ENCODE measurements at regions not wholly inside any gene's neighbourhood (a gene's known extent, or its start where the extent isn't known, plus 50 kb on each side); places are given as distances from the start of the nearest gene placed in this dataset.
"Not testable (repeated sequence)": the region's sequence is repeated elsewhere in the genome, so short reads cannot be mapped to it uniquely, and the experiment has no call there.

DNA sequence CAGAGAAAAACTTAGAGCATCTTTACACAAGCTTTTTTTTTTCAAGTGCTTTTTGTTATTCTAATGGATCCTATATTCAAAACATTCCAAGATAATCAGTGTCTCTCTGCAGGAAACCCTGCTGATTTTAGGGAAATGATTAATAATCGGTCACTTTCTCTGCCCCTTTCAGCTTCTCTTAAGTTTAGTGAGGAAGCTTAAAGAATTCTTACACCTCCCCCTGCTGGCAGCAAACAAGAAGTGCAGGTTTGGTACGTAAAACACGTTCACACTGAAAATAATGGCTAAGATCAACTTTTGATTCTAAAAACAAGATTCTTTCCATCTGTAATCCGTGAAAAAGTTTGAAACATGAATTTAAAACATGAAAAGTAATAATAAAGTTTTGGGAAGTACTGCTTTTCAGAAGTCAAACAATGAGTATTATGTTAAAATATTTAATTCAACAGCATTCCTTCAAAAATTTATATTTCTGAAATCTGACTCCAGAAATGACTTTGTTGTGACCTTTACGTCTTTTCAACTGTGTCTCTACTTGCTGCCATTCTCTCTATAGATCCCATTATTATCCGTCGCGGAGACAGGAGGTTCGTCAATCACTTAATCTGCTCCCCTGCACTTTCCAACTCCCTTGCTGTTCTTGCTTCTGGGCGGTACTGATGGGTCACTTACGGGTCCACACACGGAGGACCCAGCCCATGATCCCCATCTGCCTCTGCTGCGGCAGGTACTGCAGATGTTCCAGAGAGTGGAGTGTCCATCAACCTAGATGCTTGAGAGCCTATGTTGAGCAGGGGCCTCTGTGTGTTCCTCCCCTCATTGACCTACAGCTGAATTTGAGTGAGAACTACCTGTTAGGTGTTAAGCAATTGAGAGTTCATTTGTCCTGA is 203.1 kb upstream of the EDNRB start:
- DNase-seq, result peak; percentile 51 to 90 (median 86)
- WGBS, 2 donors, result 50 to 54% methylated on average over 13 of the region's 13 CpGs
- H3K9ac ChIP-seq (ENCODE audit: insufficient read depth in 1 of 2, low read length in 2 of 2), result no peak overlapping the region

DNA sequence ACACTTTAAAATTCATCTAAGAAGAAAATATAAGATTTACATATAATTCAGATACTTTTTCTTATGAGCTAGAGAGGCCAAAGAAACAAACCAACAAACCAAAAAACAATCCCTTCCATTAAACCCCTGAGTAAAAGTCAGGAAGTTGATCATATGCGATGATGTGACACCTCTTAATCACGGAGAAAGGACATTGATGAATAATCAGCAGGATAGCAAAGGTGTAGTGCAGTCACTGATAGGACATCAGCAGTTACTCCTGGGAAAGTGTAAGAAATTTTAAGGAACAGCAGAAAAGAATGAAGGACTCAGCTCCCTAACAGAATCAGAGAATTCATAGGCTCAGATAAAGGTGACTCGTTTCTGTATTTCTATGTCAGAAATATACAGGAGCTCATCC is 202.4 kb upstream of the EDNRB start:
- Histone ChIP-seq H3K9ac (ENCODE audit: insufficient read depth in 1 of 2, low read length in 2 of 2) (no peak overlapping the region), H3K4me3 (no peak overlapping the region), H3K4me1 (ENCODE audit: control insufficient read depth in 5 of 5, insufficient read depth in 5 of 5, low read length in 5 of 5) (peaks cover 0 to 12% (median 0%) of the 10 kb centered on the region in 5 donors), H3K27ac (ENCODE audit: low read depth in 1 of 2, low read length in 1 of 2) (no peak overlapping the region), H3K9me3 (ENCODE audit: control insufficient read depth in 4 of 4, insufficient read depth in 3 of 4, low read length in 3 of 4) (no peaks in the 10 kb centered on the region), H3K36me3 (ENCODE audit: control insufficient read depth in 4 of 4, insufficient read depth in 4 of 4, low read length in 4 of 4) (no peaks in the 10 kb centered on the region), H3K27me3 (ENCODE audit: control insufficient read depth in 3 of 3, insufficient read depth in 3 of 3, low read length in 2 of 3) (no peaks in the 10 kb centered on the region)
- WGBS, 2 donors, result 46 to 54% methylated on average over 3 of the region's 3 CpGs
- no peak for ATAC-seq (ENCODE audit: insufficient read depth, low FRiP score)
- no peak for DNase-seq
- TF ChIP-seq, protein P1, sequence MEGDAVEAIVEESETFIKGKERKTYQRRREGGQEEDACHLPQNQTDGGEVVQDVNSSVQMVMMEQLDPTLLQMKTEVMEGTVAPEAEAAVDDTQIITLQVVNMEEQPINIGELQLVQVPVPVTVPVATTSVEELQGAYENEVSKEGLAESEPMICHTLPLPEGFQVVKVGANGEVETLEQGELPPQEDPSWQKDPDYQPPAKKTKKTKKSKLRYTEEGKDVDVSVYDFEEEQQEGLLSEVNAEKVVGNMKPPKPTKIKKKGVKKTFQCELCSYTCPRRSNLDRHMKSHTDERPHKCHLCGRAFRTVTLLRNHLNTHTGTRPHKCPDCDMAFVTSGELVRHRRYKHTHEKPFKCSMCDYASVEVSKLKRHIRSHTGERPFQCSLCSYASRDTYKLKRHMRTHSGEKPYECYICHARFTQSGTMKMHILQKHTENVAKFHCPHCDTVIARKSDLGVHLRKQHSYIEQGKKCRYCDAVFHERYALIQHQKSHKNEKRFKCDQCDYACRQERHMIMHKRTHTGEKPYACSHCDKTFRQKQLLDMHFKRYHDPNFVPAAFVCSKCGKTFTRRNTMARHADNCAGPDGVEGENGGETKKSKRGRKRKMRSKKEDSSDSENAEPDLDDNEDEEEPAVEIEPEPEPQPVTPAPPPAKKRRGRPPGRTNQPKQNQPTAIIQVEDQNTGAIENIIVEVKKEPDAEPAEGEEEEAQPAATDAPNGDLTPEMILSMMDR (IDR thresholded peaks at IDR 0.05; ENCODE audit: control extremely low read depth, extremely low read depth), result no peak

More for the DNA sequence above, 203.1 kb upstream of the EDNRB start:
- Histone ChIP-seq H3K27ac (ENCODE audit: low read depth in 1 of 2, low read length in 1 of 2) (no peak overlapping the region), H3K4me1 (ENCODE audit: control insufficient read depth in 5 of 5, insufficient read depth in 5 of 5, low read length in 5 of 5) (peaks cover 0 to 12% (median 0%) of the 10 kb centered on the region in 5 donors), H3K27me3 (ENCODE audit: control insufficient read depth in 3 of 3, insufficient read depth in 3 of 3, low read length in 2 of 3) (no peaks in the 10 kb centered on the region), H3K36me3 (ENCODE audit: control insufficient read depth in 4 of 4, insufficient read depth in 4 of 4, low read length in 4 of 4) (no peaks in the 10 kb centered on the region), H3K4me3 (no peak overlapping the region), H3K9me3 (ENCODE audit: control insufficient read depth in 4 of 4, insufficient read depth in 3 of 4, low read length in 3 of 4) (no peaks in the 10 kb centered on the region)
- TF ChIP-seq, protein P1 (IDR thresholded peaks at IDR 0.05; ENCODE audit: control extremely low read depth, extremely low read depth), result peak; percentile 74
- no peak for ATAC-seq (ENCODE audit: insufficient read depth, low FRiP score)

DNA sequence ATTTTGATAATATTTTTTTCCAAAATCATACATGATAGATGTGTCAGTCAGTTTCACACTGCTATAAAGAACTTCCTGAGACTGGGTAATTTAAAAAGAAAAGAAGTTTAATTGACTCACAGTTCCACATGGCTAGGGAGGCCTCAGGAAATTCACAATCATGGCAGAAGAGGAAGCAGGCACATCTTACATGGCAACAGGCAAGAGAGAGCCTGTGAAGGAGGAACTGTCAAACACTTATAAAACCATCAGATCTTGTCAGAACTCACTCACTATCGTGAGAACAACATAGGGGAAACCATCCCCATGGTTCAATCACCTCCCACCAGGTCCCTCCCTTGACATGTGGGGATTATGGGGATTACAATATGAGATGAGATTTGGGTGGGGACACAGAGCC is 201.5 kb upstream of the EDNRB start:
- ATAC-seq (ENCODE audit: insufficient read depth, low FRiP score); H3K9me3 ChIP-seq (ENCODE audit: control insufficient read depth in 4 of 4, insufficient read depth in 3 of 4, low read length in 3 of 4); H3K9ac ChIP-seq (ENCODE audit: insufficient read depth in 1 of 2, low read length in 2 of 2); H3K36me3 ChIP-seq (ENCODE audit: control insufficient read depth in 4 of 4, insufficient read depth in 4 of 4, low read length in 4 of 4); H3K27ac ChIP-seq (ENCODE audit: low read depth in 1 of 2, low read length in 1 of 2); DNase-seq; H3K27me3 ChIP-seq (ENCODE audit: control insufficient read depth in 3 of 3, insufficient read depth in 3 of 3, low read length in 2 of 3); H3K4me3 ChIP-seq: not testable (repeated sequence)
- 37 to 59% methylated on average over 1 of the region's 1 CpG for WGBS, 2 donors
- peaks cover 0 to 12% (median 0%) of the 10 kb centered on the region in 5 donors for H3K4me1 ChIP-seq (ENCODE audit: control insufficient read depth in 5 of 5, insufficient read depth in 5 of 5, low read length in 5 of 5)

DNA sequence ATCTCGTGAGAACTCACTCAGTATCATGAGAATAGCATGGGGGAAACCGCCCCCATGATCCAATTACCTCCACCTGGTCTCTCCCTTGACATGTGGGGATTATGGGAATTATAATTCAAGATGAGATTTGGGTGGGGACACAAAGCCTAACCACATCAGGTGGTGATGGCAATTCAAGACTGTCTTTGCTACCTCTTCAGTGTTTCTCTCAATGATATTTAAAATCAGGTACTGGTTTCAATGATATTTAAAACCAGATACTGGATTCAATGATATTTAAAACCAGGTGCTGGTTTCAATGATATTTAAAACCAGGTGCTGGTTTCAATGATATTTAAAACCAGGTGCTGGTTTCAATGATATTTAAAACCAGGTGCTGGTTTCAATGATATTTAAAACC is 198.4 kb upstream of the EDNRB start:
- WGBS, 2 donors, result 85 to 97% methylated on average over 2 of the region's 2 CpGs
- not testable (repeated sequence) for H3K27ac ChIP-seq (ENCODE audit: low read depth in 1 of 2, low read length in 1 of 2); ATAC-seq (ENCODE audit: insufficient read depth, low FRiP score); H3K9ac ChIP-seq (ENCODE audit: insufficient read depth in 1 of 2, low read length in 2 of 2); DNase-seq; H3K9me3 ChIP-seq (ENCODE audit: control insufficient read depth in 4 of 4, insufficient read depth in 3 of 4, low read length in 3 of 4); H3K4me3 ChIP-seq; H3K27me3 ChIP-seq (ENCODE audit: control insufficient read depth in 3 of 3, insufficient read depth in 3 of 3, low read length in 2 of 3); H3K36me3 ChIP-seq (ENCODE audit: control insufficient read depth in 4 of 4, insufficient read depth in 4 of 4, low read length in 4 of 4)
- peaks cover 0 to 12% (median 0%) of the 10 kb centered on the region in 5 donors for H3K4me1 ChIP-seq (ENCODE audit: control insufficient read depth in 5 of 5, insufficient read depth in 5 of 5, low read length in 5 of 5)
